ENCODE measurements at regions not wholly inside any gene's neighbourhood (a gene's known extent, or its start where the extent isn't known, plus 50 kb on each side); places are given as distances from the start of the nearest gene placed in this dataset.

- Histone ChIP-seq H3K27ac (peak overlapping the region in 4 of 5 donors; percentile 36 to 74 (median 58)), H3K9me3 (no peaks in the 10 kb centered on the region), H3K4me1 (peaks cover 0 to 19% (median 11%) of the 10 kb centered on the region in 4 donors), H3K36me3 (no peaks in the 10 kb centered on the region), H3K27me3 (peaks cover 0 to 5% (median 0%) of the 10 kb centered on the region in 3 donors), H3K4me3 (no peak overlapping the region)
- peak in 1 of 2 donors; percentile 15 for DNase-seq
- WGBS, 5 donors, result 25 to 53% (median 44%) methylated on average over 2 of the region's 2 CpGs
- intact Hi-C loops (cut with DNase I; ENCODE audit: low total_unique reads), result no loop called here
- TF ChIP-seq EP300 (IDR thresholded peaks at IDR 0.05) (no peak), POLR2A (IDR thresholded peaks at IDR 0.05) (no peak), POLR2AphosphoS5 (IDR thresholded peaks at IDR 0.05) (no peak), CTCF (IDR thresholded peaks at IDR 0.05) (no peak)
Observed at GRCh38 chrX:69031971-69032391, 133.3 kb downstream of the PJA1 start.

- intact Hi-C loops (cut with DNase I; ENCODE audit: low total_unique reads), result no loop called here
- 54 to 80% (median 71%) methylated on average over 2 to 3 of the region's 3 CpGs for WGBS, 5 donors
- peak in 1 of 2 donors; percentile 20 for DNase-seq
- no peak for TF ChIP-seq POLR2AphosphoS5 (IDR thresholded peaks at IDR 0.05)
- no peak for TF ChIP-seq CTCF (IDR thresholded peaks at IDR 0.05)
- no peak for TF ChIP-seq POLR2A (IDR thresholded peaks at IDR 0.05)
- TF ChIP-seq EP300 (IDR thresholded peaks at IDR 0.05), result no peak
- Histone ChIP-seq H3K4me3 (no peak overlapping the region), H3K36me3 (no peaks in the 10 kb centered on the region), H3K27me3 (peaks cover 0 to 5% (median 0%) of the 10 kb centered on the region in 3 donors), H3K9me3 (peaks cover 0 to under 1% (median 0%) of the 10 kb centered on the region in 4 donors), H3K27ac (peak overlapping the region in 2 of 5 donors; percentile 61 to 74), H3K4me1 (peaks cover 0 to 20% (median 13%) of the 10 kb centered on the region in 4 donors)
Observed at GRCh38 chrX:69031181-69031580, 134.1 kb downstream of the PJA1 start.

- intact Hi-C loops (cut with DNase I; ENCODE audit: low total_unique reads), result no loop called here
- Histone ChIP-seq H3K4me1 (peaks cover 0 to 24% (median 19%) of the 10 kb centered on the region in 4 donors), H3K27ac (no peak overlapping the region), H3K4me3 (no peak overlapping the region), H3K9me3 (peaks cover 0 to 7% (median 0%) of the 10 kb centered on the region in 4 donors), H3K36me3 (no peaks in the 10 kb centered on the region), H3K27me3 (peaks cover 0 to 9% (median 0%) of the 10 kb centered on the region in 3 donors)
- TF ChIP-seq CTCF (IDR thresholded peaks at IDR 0.05), result no peak
- no peak for TF ChIP-seq POLR2A (IDR thresholded peaks at IDR 0.05)
- no peak for TF ChIP-seq EP300 (IDR thresholded peaks at IDR 0.05)
- TF ChIP-seq POLR2AphosphoS5 (IDR thresholded peaks at IDR 0.05), result no peak
- DNase-seq, result peak in 1 of 2 donors; percentile 0
- WGBS, 5 donors, result 86 to 97% (median 94%) methylated on average over 5 to 7 of the region's 7 CpGs
Observed at GRCh38 chrX:69029771-69030170, 135.5 kb downstream of the PJA1 start.

- no peak for TF ChIP-seq CTCF (IDR thresholded peaks at IDR 0.05)
- no peak for TF ChIP-seq POLR2AphosphoS5 (IDR thresholded peaks at IDR 0.05)
- TF ChIP-seq EP300 (IDR thresholded peaks at IDR 0.05), result no peak
- DNase-seq, result no peak
- peaks cover 0 to 9% (median 0%) of the 10 kb centered on the region in 3 donors for H3K27me3 ChIP-seq
- H3K4me3 ChIP-seq, result no peak overlapping the region
- intact Hi-C loops (cut with DNase I; ENCODE audit: low total_unique reads), result no loop called here
- peaks cover 0 to 7% (median 0%) of the 10 kb centered on the region in 4 donors for H3K9me3 ChIP-seq
- no peak overlapping the region for H3K27ac ChIP-seq
- H3K4me1 ChIP-seq, result peaks cover 0 to 26% (median 23%) of the 10 kb centered on the region in 4 donors
- 53 to 96% (median 88%) methylated on average over 1 of the region's 1 CpG for WGBS, 5 donors
- H3K36me3 ChIP-seq, result no peaks in the 10 kb centered on the region
Observed at GRCh38 chrX:69028761-69029120, 136.5 kb downstream of the PJA1 start.

Data from stomach (tissue), 8 donors.